ENCODE measurements at regions not wholly inside any gene's neighbourhood (a gene's known extent, or its start where the extent isn't known, plus 50 kb on each side); places are given as distances from the start of the nearest gene placed in this dataset.
A peak's percentile ranks its signal among the peaks of the same experiment; 100 is the strongest.

DNA sequence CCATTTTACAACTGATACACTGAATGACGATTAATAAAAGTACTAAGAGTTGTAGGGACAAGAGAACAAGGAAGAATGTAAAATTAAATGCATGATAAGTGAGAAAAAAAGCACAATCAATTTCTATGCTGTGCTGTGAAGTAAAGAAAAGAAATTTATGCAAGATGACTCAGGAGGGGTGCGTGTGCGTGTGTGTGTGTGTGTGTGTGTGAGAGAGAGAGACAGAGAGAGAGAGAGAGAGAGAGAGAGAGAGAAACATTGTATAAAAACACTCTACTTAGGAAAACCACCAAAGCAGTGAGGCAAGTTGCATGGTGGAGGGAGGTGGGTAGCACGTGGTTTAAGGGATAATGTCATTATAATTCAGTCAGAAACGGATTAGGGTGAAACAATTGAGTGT, 580.8 kb upstream of the ALCAM start:
- DNase-seq (ENCODE audit: low read depth) = peak; percentile 9

DNA sequence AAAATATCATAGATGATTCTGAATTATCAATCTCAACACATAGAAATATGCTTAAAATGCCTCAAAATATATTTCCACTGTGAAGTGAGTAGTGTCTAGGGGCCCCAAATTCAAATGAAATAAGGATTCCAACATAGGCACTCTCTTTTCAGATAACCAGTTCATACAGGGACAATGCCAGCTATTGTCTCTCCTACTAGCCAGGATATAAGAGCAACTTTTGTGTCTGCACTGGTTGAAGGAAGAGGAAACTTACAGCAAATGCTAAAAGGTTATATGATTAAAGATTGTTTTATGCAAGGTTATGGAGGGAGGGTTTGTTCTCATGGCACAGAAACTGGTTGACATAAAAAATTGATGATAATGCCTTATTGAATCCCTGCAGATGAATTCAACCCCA, 579.4 kb upstream of the ALCAM start:
- TF ChIP-seq, protein P1, sequence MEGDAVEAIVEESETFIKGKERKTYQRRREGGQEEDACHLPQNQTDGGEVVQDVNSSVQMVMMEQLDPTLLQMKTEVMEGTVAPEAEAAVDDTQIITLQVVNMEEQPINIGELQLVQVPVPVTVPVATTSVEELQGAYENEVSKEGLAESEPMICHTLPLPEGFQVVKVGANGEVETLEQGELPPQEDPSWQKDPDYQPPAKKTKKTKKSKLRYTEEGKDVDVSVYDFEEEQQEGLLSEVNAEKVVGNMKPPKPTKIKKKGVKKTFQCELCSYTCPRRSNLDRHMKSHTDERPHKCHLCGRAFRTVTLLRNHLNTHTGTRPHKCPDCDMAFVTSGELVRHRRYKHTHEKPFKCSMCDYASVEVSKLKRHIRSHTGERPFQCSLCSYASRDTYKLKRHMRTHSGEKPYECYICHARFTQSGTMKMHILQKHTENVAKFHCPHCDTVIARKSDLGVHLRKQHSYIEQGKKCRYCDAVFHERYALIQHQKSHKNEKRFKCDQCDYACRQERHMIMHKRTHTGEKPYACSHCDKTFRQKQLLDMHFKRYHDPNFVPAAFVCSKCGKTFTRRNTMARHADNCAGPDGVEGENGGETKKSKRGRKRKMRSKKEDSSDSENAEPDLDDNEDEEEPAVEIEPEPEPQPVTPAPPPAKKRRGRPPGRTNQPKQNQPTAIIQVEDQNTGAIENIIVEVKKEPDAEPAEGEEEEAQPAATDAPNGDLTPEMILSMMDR (IDR thresholded peaks at IDR 0.05; ENCODE audit: insufficient read depth, low read depth, low read length, missing control alignments) = no peak
- H3K4me3 ChIP-seq (ENCODE audit: low read length) = no peak overlapping the region
- no peak for DNase-seq (ENCODE audit: low read depth)

More for the DNA sequence above, 580.8 kb upstream of the ALCAM start:
- no peak overlapping the region for H3K4me3 ChIP-seq (ENCODE audit: low read length)
- TF ChIP-seq, protein P1 (IDR thresholded peaks at IDR 0.05; ENCODE audit: insufficient read depth, low read depth, low read length, missing control alignments) = no peak

DNA sequence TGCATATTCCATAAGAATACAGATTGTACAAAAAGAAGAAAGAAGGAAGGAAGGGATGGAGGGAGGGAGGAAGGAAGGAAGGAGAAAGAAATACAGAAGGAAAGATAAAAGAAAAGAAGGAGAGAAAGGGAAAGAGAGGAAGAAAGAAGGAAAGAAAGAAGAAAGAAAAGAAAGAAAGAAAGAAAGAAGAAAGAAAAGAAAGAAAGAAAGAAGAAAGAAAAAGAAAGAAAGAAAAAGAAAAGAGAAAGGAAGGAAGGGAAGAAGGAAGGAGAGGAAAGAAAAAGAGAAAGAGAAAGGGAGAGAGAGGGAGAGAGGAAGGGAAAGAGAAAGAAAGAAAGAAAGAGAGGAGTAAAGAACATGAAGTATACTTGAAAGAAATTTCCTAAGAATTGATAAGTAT, 577.9 kb upstream of the ALCAM start:
- TF ChIP-seq, protein P1 (IDR thresholded peaks at IDR 0.05; ENCODE audit: insufficient read depth, low read depth, low read length, missing control alignments) = no peak

GRCh38 chr3:104791331-104791730, 575.4 kb upstream of the ALCAM start:
- TF ChIP-seq, protein P1 (IDR thresholded peaks at IDR 0.05; ENCODE audit: insufficient read depth, low read depth, low read length, missing control alignments) = no peak
- H3K4me3 ChIP-seq (ENCODE audit: low read length) = no peak overlapping the region
- DNase-seq (ENCODE audit: low read depth) = no peak

More for the DNA sequence above, 577.9 kb upstream of the ALCAM start:
- H3K4me3 ChIP-seq (ENCODE audit: low read length) = no peak overlapping the region
- no peak for DNase-seq (ENCODE audit: low read depth)

DNA sequence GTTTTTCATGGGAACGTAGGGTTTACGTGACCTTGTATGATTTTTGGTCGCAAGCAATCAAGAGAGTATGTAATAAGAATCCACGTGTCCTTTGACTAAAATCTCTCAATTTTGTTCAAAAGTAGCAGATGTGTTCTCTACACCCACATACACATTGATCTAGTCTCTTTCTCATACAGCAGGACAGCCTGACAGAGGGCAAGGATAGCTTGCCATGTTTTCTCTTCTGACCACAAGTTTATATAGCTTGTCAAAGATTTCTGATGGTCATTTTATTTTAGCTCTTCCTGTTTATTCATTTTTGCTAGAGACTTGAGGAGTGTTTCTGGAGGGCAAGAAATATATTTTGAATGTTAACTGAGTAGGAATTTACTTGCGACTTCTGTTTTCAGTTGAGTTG, 570.2 kb upstream of the ALCAM start:
- H3K4me3 ChIP-seq (ENCODE audit: low read length) = no peak overlapping the region
- no peak for DNase-seq (ENCODE audit: low read depth)
- TF ChIP-seq, protein P1 (IDR thresholded peaks at IDR 0.05; ENCODE audit: insufficient read depth, low read depth, low read length, missing control alignments) = no peak

- H3K4me3 ChIP-seq (ENCODE audit: low read length) = no peak overlapping the region
- TF ChIP-seq, protein P1 (IDR thresholded peaks at IDR 0.05; ENCODE audit: insufficient read depth, low read depth, low read length, missing control alignments) = no peak
- no peak for DNase-seq (ENCODE audit: low read depth)
Measured at GRCh38 chr3:104805042-104805441, 561.7 kb upstream of the ALCAM start.

- DNase-seq (ENCODE audit: low read depth) = no peak
- TF ChIP-seq, protein P1 (IDR thresholded peaks at IDR 0.05; ENCODE audit: insufficient read depth, low read depth, low read length, missing control alignments) = no peak
Measured at GRCh38 chr3:104805508-104805907, 561.2 kb upstream of the ALCAM start.

More at GRCh38 chr3:104805508-104805907, 561.2 kb upstream of the ALCAM start:
- H3K4me3 ChIP-seq (ENCODE audit: low read length) = no peak overlapping the region
